T-helper 2 cell treated with Interferon-gamma antibody and Interleukin-4, amounts not matched to agents 5 μg/mL and 100 μg/mL, for 36 hours (primary cell): ENCODE measurements at regions not wholly inside any gene's neighbourhood (a gene's known extent, or its start where the extent isn't known, plus 50 kb on each side); places are given as distances from the start of the nearest gene placed in this dataset.
"Not testable (repeated sequence)": the region's sequence is repeated elsewhere in the genome, so short reads cannot be mapped to it uniquely, and the experiment has no call there.

Experiments used
- DNase-seq: peaks from one replicate; pipeline ENCODE4 v3.0.0; 2021; ENCODE audit warnings: low spot score
- H3K27ac Mint-ChIP-seq: one replicate; pipeline ENCODE4 v1.8.0; 2021; ENCODE audit warnings: mild to moderate bottlenecking, mixed read lengths
- H3K27me3 Mint-ChIP-seq: one replicate; pipeline ENCODE4 v1.8.0; 2021; ENCODE audit warnings: low read depth, mixed read lengths
- H3K36me3 Mint-ChIP-seq: one replicate; pipeline ENCODE4 v1.8.0; 2021; ENCODE audit warnings: low read depth, mixed read lengths
- H3K4me1 Mint-ChIP-seq: one replicate; pipeline ENCODE4 v1.8.0; 2021; ENCODE audit warnings: low read depth, mixed read lengths
- H3K4me3 Mint-ChIP-seq: one replicate; pipeline ENCODE4 v1.8.0; 2022; ENCODE audit warnings: mild to moderate bottlenecking, moderate library complexity, mixed read lengths
- H3K9me3 Mint-ChIP-seq: one replicate; pipeline ENCODE4 v1.8.0; 2021; ENCODE audit warnings: mixed read lengths

DNA sequence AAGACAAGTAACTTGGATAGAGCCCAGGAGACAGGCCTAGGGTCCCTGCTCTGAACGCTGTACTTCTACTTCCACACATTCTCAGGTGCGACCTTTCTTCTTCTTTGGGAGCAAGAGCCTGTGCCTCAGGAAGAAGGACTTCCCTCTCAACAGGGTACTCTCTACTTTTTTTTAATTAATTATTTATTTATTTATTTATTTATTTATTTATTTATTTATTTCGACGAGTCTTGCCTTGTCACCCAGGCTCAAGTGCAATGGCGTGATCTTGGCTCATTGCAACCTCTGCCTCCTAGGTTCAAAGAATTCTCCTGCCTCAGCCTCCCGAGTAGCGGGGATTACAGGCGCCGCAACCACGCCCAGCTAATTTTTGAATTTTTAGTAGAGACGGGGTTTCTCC lies 361.6 kb downstream of the FAM72C start:
- Mint-ChIP-seq H3K4me1 (no peaks in the 10 kb centered on the region), H3K27me3 (no peaks in the 10 kb centered on the region), H3K9me3 (no peaks in the 10 kb centered on the region), H3K27ac (no peak overlapping the region), H3K36me3 (no peaks in the 10 kb centered on the region), H3K4me3 (no peak overlapping the region)
- no peak for DNase-seq

DNA sequence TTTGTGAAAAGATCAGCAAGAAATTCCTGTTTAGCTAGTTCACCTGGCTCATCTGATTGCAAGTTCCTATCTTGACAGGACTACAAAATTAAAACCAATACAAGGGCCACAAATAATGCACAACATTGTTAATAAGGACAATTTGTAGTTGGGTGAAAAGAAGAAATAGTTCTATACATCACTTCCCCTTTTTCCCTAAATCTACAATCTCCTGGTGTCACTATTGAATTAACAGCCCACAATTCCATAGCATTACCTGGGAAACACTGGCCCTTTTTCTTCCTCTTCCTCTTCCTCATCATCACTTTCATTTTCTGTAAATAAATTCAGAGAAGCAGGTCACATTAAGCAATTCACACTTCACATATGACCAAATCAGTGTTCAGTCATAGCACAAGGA lies 366.9 kb downstream of the FAM72C start:
- Mint-ChIP-seq H3K27me3 (peaks cover 3% of the 10 kb centered on the region), H3K4me3 (no peak overlapping the region), H3K36me3 (no peaks in the 10 kb centered on the region), H3K27ac (no peak overlapping the region), H3K4me1 (no peaks in the 10 kb centered on the region), H3K9me3 (no peaks in the 10 kb centered on the region)
- DNase-seq = no peak

DNA sequence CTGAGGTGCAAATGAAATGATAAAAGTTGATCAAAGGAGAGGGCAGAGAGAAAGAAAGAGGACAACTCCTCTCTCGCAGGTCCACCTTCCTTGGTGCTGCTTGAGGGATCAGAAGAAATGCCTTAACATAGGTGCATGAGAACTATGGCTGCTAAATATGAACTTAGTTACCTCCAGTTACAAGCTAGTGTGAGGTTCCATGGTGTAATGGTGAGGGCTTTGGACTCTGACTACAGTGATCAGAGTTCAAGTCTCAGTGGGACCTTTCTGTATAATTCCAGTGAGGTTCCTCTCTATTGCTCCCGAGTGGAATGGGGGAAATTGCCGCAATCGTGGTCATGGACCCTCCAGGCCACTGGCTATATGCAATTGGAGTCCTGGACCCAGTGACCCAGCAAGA lies 387.3 kb downstream of the FAM72C start:
- no peaks in the 10 kb centered on the region for H3K4me1 Mint-ChIP-seq
- H3K36me3 Mint-ChIP-seq = no peaks in the 10 kb centered on the region
- H3K27ac Mint-ChIP-seq = no peak overlapping the region
- no peak for DNase-seq
- peaks cover 3% of the 10 kb centered on the region for H3K9me3 Mint-ChIP-seq
- H3K4me3 Mint-ChIP-seq = no peak overlapping the region
- H3K27me3 Mint-ChIP-seq = no peaks in the 10 kb centered on the region

DNA sequence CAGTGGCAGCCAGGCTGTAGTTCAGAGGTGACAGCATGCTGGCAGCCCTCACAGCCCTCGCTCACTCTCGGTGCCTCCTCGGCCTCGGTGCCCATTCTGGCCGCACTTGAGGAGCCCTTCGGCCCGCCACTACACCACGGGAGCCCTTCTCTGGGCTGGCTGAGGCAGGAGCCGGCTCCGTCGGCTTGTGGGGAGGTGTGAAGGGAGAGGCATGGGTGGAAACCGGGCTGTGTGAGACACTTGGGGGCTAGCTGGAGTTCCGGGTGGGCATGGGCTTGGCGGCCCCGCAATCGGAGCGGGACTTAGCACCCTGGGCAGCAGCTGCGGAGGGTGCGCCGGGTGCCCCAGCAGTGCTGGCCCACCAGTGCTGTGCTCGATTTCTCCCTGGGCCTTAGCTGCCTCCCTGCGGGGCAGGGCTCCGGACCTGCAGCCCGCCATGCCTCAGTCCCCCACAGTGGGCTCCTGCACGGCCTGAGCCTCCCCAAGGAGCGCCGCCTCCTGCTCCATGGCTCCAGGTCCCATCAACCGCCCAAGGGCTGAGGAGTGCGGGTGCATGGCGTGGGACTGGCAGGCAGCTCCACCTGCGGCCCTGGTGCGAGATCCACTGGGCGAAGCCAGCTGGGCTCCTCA lies 396.8 kb downstream of the FAM72C start:
- DNase-seq = no peak

DNA sequence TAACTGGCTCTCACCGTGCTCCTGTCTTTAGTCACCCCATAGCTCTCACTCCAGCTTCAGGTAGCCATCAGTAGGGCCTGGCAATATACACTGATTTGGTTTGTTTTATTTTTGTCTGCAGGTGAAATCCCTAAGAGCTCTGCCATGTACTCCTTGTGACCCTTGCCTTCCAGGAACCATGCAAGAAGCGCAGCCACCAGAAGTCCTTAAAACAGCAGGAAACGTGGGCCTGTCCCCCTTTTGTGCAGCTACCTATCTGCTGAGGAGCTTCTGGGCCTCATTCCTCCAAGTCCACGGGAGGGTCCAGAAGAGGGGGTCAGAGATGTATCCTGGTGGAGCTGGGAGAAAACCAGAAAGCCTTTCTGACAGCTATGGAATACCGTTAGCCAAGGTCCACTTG lies 399.1 kb downstream of the FAM72C start:
- not testable (repeated sequence) for H3K27me3 Mint-ChIP-seq, H3K9me3 Mint-ChIP-seq, H3K27ac Mint-ChIP-seq, H3K4me3 Mint-ChIP-seq, H3K4me1 Mint-ChIP-seq, DNase-seq, H3K36me3 Mint-ChIP-seq

More for the DNA sequence above, 396.8 kb downstream of the FAM72C start:
- Mint-ChIP-seq H3K27ac (no peak overlapping the region), H3K27me3 (no peaks in the 10 kb centered on the region), H3K36me3 (no peaks in the 10 kb centered on the region), H3K9me3 (no peaks in the 10 kb centered on the region), H3K4me1 (no peaks in the 10 kb centered on the region), H3K4me3 (no peak overlapping the region)

DNA sequence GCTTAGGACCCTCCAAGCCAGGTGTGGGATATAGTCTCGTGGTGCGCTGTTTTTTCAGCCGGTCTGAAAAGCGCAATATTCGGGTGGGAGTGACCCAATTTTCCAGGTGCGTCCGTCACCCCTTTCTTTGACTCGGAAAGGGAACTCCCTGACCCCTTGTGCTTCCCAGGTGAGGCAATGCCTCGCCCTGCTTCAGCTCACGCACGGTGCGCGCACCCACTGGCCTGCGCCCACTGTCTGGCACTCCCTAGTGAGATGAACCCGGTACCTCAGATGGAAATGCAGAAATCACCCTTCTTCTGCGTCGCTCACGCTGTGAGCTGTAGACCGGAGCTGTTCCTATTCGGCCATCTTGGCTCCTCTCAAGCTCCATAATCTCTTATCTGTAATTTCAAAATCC lies 408.0 kb downstream of the FAM72C start:
- DNase-seq, H3K36me3 Mint-ChIP-seq, H3K27me3 Mint-ChIP-seq, H3K4me1 Mint-ChIP-seq, H3K4me3 Mint-ChIP-seq, H3K27ac Mint-ChIP-seq, H3K9me3 Mint-ChIP-seq: not testable (repeated sequence)

DNA sequence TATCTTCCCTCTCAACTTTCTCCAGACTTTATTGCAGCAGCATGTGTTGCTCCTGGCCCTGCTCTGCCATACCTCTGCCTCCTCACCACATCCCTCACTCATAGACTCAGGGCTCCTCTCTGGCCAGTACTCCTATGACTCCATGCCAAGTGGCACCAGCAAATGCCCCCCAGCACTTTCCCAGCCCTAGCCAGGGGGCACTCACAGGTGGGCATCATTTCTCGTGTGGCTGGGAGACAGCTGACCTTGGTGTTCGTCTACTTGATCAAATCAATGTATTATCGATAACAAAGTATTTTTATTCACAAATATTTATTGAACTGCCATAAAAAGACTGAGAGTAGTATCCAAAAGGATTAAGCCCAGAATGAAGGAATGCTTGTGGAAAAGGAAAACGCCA lies 418.2 kb downstream of the FAM72C start:
- Mint-ChIP-seq H3K27ac (no peak overlapping the region), H3K4me1 (no peaks in the 10 kb centered on the region), H3K27me3 (no peaks in the 10 kb centered on the region), H3K36me3 (no peaks in the 10 kb centered on the region), H3K4me3 (no peak overlapping the region), H3K9me3 (no peaks in the 10 kb centered on the region)
- DNase-seq = no peak

DNA sequence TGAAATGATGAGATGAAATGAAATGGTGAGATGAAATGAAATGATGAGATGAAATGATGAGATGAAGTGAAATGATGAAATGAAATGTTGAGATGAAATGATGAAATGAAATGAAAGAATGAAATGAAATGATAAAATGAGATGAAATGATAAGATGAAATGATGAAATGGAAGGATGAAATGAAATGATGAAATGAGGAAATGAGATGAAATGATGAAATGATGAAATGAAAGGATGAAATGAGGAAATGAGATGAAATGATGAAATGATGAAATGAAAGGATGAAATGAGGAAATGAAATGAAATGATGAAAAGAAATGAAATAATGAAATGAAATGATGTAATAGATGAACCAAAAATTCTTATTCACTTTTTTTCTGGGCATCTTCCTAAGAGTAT lies 467.1 kb downstream of the FAM72C start:
- H3K36me3 Mint-ChIP-seq = peaks cover 14% of the 10 kb centered on the region
- H3K4me3 Mint-ChIP-seq = not testable (repeated sequence)

DNA sequence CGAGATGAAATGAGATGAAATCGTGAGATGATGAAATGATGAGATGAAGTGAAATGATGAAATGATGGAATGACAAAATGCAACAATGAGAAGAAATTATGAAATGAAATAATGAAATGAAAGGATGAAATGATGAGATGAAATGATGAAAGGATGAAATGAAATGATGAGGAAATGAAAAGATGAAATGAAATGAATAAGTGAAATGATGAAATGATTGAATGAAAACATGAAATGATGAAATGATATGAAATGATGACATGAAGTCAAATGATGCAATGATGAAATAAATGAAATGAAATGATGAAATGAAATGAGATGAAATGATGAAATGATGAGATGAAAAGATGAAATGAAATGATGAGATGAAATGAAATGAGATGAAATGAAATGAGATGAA lies 467.7 kb downstream of the FAM72C start:
- H3K4me1 Mint-ChIP-seq, H3K27ac Mint-ChIP-seq, DNase-seq, H3K4me3 Mint-ChIP-seq: not testable (repeated sequence)
- H3K27me3 Mint-ChIP-seq = peaks cover 18% of the 10 kb centered on the region
- peaks cover 14% of the 10 kb centered on the region for H3K36me3 Mint-ChIP-seq
- H3K9me3 Mint-ChIP-seq = peaks cover 29% of the 10 kb centered on the region

More for the DNA sequence above, 467.1 kb downstream of the FAM72C start:
- Mint-ChIP-seq H3K27me3 (peaks cover 18% of the 10 kb centered on the region), H3K9me3 (peaks cover 29% of the 10 kb centered on the region)
- not testable (repeated sequence) for DNase-seq, H3K4me1 Mint-ChIP-seq, H3K27ac Mint-ChIP-seq

DNA sequence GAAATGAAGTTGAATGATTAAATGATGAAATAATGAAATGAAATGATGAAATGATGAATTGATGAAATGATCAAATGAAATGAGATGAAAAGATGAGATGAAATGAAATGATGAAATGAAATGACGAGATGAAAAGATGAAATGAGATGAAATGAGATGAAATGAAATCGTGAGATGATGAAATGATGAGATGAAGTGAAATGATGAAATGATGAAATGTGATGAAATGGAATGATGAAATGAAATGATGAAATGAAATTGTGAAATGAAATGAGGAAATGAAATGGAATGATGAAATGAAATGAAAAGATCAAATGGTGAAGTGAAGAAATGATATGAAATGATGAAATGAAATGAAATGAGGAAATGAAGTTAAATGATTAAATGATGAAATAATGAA lies 468.7 kb downstream of the FAM72C start:
- not testable (repeated sequence) for H3K4me3 Mint-ChIP-seq, DNase-seq, H3K4me1 Mint-ChIP-seq
- Mint-ChIP-seq H3K9me3 (peaks cover 29% of the 10 kb centered on the region), H3K27ac (peak overlapping the region; percentile 33), H3K36me3 (peaks cover 14% of the 10 kb centered on the region), H3K27me3 (peaks cover 21% of the 10 kb centered on the region)

DNA sequence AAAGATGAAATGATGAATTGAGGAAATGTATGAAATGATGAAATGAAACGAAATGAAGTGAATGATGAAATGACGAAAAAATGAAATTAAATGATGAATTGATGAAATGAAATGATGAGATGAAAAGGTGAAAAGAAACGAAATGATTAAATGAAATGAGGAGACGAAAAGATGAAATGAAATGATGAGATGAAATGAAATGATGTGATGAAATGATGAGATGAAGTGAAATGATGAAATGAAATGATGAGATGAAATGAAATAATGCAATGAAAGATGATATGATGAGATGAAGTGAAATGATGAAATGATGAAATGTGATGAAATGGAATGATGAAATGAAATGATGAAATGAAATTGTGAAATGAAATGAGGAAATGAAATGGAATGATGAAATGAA lies 469.7 kb downstream of the FAM72C start:
- not testable (repeated sequence) for DNase-seq, H3K4me1 Mint-ChIP-seq
- Mint-ChIP-seq H3K9me3 (peaks cover 29% of the 10 kb centered on the region), H3K27me3 (peaks cover 21% of the 10 kb centered on the region), H3K4me3 (peak overlapping the region; percentile 0), H3K27ac (peak overlapping the region; percentile 60), H3K36me3 (peaks cover 14% of the 10 kb centered on the region)

DNA sequence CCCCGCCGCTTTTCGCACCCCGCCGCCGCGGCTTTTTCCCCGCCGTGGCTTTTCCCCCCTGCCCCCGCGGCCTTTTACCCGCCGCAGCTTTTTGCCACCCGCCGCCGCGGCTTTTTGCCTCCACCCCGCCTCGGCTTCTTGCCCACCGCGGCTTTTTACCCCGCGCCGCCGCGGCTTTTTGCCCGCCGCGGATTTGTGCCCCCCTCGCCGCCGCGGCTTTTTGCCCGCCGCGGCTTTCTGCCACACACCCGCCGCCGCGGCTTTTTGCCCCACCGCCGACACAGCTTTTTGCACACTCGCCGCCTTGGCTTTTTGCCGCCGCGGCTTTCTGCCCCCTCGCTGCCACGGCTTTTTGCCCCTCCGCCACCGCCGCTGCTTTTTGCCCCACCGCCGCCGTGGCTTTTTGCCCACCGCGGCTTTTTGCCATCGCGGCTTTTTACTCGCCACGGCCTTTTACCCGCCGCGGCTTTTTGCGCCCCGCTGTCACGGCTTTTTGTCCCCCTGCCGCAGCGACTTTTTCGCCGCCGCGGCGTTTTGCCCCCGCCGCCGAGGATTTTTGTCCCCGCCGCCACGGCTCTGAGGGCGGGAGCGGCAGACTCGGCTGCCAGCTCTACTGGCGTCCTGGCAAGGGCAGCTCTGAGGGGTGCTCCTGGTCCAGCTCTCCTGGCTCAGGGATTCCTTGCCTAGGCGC lies 473.6 kb downstream of the FAM72C start:
- peaks cover 16% of the 10 kb centered on the region for H3K9me3 Mint-ChIP-seq
- H3K27me3 Mint-ChIP-seq = peaks cover 19% of the 10 kb centered on the region
- not testable (repeated sequence) for H3K4me1 Mint-ChIP-seq, H3K27ac Mint-ChIP-seq, H3K4me3 Mint-ChIP-seq, DNase-seq
- H3K36me3 Mint-ChIP-seq = peaks cover 10% of the 10 kb centered on the region

DNA sequence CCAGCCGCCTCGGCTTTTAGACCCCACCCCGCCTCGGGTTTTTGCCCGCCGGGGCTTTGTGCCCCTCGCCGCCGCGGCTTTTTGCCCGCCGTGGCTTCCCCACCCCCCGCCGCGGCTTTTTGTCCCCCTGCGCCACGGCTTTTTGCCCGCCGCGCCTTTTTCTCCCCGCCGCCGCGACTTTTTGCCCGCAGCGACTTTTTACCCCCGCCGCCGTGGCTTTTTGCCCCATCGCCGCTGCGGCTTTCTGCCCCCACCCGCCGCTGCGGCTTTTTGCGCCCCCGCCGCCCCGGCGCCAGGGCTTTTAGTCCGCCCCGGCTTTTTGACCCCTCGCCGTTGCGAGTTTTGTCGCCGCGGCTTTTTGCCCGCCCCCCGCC lies 474.4 kb downstream of the FAM72C start:
- H3K4me3 Mint-ChIP-seq = no peak overlapping the region
- no peak overlapping the region for H3K27ac Mint-ChIP-seq
- H3K27me3 Mint-ChIP-seq = peaks cover 12% of the 10 kb centered on the region
- no peaks in the 10 kb centered on the region for H3K4me1 Mint-ChIP-seq
- H3K9me3 Mint-ChIP-seq = peaks cover 8% of the 10 kb centered on the region
- DNase-seq = no peak
- H3K36me3 Mint-ChIP-seq = peaks cover 5% of the 10 kb centered on the region

DNA sequence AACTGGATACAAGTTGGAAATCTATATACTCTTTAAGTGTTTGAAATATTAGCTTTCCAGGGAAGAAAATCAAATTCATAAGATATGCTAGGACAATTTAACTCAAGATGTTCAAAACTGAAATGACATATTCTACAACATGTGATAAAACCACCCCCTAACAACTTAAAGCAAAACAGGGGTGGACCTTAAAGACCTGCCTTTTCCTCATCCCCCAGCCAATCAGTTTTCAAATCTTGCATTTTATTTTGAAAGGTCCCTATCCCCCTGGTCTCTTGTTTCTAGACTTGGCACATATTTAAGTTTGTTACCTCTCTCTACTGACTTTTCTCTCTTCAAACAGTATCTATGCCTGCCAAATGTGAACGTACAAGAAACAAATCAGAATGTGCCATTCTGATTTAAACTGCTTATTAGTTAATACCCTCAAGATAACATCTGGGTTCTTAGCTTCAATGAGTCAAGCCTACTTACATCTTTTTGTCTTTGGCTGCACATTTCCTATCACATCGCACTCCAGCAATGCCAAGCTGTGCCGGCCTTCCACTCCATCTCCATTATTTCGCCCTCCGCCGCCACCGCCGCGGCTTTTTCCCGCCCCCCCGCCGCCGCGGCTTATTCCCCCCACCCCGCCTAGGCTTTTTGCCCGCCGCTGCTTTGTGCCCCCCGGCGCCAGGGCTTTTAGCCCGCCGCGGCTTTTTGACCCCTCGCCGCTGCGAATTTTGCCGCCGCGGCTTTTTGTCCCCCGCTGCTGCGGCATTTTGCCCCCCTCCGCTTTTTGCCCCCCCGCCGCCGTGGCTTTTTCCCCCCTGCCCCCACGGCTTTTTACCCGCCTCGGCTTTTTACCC lies 475.0 kb downstream of the FAM72C start:
- not testable (repeated sequence) for H3K4me3 Mint-ChIP-seq, H3K27me3 Mint-ChIP-seq, DNase-seq, H3K36me3 Mint-ChIP-seq, H3K4me1 Mint-ChIP-seq, H3K9me3 Mint-ChIP-seq
- peak overlapping the region; percentile 41 for H3K27ac Mint-ChIP-seq
